ENCODE measurements at regions not wholly inside any gene's neighbourhood (a gene's known extent, or its start where the extent isn't known, plus 50 kb on each side); places are given as distances from the start of the nearest gene placed in this dataset.

GRCh38 chr5:124130816-124131215, 615.6 kb downstream of the ZNF608 start:
- TF ChIP-seq GATA3 (IDR thresholded peaks at IDR 0.05; ENCODE audit: low read depth, low read length) (no peak), GATA2 (IDR thresholded peaks at IDR 0.05; ENCODE audit: low read depth, low read length) (peak; percentile 82)

Measured in SH-SY5Y (cell line).